ENCODE measurements at regions not wholly inside any gene's neighbourhood (a gene's known extent, or its start where the extent isn't known, plus 50 kb on each side); places are given as distances from the start of the nearest gene placed in this dataset.
"Not testable (repeated sequence)": the region's sequence is repeated elsewhere in the genome, so short reads cannot be mapped to it uniquely, and the experiment has no call there.

DNA sequence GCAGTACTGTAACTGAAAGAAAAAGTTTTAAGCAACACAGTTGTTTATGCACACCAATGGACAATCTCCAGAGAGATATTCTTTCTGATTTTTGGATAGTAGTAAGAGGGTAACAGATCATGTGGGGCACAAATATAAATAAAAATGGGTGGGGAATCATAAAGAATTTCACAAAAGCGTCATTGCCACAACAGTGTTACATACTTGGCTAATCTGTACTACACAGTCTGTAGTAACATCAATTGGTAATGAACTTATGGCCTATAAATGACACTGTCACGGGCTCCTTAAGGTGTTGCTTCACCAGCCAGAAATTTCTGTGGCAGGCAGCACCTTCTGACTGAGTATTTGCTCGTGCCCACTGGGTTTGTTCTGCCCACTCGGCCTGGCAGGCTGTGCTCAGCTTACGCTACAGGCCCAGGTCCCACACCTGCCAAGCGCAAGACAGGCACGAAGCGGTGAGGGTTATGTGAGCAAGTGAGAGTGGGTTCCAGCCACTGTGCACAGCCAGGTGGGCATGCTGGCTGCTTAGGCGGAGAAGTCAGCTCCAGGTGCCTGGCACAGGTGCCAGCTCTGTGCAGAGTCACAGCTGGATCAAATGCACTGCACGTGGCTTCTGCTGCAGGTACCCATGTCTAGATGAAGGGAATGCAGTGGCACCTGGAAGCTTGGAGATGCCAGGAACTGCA is 532.5 kb upstream of the SLC39A10 start:
- DNase-seq = no peak

DNA sequence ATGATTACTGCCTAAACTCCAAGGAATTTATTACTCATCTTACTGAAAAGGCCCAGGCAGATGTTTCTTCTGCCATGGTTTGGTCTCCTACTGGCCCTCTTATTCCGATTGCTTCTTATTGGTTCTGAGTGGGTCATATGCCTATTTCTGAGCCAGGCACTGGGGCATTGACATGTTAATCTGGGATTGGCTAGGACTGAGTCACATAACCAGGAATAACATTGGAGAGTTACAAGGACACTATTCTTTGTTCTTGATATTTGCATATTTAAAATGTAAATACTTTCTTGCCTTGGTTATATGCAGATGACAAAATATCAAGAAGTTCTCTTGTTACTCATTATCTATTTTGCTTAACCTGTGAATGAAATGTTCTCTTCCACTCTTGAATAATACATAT is 534.4 kb upstream of the SLC39A10 start:
- DNase-seq = no peak

GRCh38 chr2:195121341-195121740 is 535.7 kb upstream of the SLC39A10 start:
- no peak for DNase-seq

- DNase-seq = no peak
These were observed 537.8 kb upstream of the SLC39A10 start for GRCh38 chr2:195119231-195119630.

- DNase-seq = no peak
These were observed 538.8 kb upstream of the SLC39A10 start for GRCh38 chr2:195118276-195118675.

DNA sequence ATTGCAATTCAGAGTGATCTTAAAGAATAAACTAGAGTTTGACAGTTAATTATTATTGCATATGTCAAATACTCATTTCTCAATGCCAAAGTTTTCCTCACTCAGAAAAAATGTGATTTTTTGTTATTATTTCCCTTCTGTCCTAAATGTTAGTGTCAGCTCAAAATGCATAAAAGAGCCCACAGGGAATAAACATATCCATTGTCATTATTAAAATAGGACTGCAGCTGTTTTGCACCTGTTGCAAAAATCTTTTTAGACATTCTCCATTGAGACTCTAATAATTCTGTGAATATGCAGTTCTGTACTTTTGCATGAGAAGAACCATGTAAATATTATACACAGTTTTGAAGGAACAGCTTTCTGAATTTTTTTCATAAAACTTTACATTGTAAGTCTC is 540.0 kb upstream of the SLC39A10 start:
- no peak for DNase-seq

- DNase-seq = no peak
These were observed 541.3 kb upstream of the SLC39A10 start for GRCh38 chr2:195115738-195116137.

DNA sequence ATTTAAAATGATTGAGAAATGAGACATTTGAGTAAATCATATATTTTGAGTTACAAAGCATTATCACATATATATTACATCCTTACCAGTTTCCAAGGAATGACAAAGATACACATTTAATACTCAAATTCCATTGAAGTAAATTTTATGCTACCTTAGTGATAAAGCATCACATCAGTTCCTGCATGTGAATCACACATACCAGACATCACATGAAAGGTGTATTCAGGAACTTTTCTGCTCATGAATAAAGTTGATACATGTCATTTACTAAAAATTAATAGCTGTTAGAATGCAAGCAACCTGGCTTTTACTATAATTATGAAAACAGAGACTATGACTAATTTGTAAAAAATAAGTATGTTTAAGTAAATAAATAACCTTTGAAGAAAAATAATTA is 548.8 kb upstream of the SLC39A10 start:
- no peak for DNase-seq

GRCh38 chr2:195106681-195107380 is 550.2 kb upstream of the SLC39A10 start:
- no peak for DNase-seq

- DNase-seq = no peak
These were observed 551.4 kb upstream of the SLC39A10 start for GRCh38 chr2:195105581-195105980.

DNA sequence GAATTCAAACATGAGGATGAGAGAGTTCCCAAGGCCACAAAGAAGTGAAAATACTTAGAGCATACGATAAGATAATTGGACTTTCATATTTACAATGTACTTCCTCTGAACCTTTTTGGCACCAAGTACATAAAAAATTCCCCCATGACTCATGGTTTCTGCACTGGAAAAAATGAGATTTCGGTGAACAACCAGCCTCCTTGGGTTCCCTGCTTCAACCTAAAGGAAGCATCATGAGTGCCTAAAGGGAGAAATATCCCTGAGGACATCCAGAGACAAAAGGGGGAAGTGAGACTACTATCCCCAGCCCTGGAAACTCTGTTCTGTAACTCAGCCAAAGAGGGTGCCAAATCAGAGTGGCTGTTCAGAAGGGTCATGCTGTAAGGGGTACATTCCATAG is 562.7 kb upstream of the SLC39A10 start:
- no peak for DNase-seq

DNA sequence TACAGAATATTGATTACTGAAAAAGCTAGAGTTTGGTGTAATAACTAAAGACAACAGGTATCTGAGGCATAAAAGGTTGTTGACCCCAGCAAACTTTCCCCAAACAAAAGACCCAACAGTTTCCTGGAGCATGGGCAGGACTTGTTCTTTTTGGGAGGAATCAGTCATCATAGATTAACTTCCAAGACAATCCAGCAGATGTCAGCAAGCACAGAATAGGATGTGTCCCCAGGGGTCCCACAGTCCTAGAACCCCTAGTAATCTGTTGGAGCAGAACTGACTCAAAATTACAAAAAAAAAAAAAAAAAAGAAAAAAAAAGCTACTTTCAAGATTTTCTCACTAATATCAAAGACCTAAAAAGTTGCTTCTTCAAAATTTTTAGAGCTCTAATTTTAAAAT is 564.7 kb upstream of the SLC39A10 start:
- no peak for DNase-seq

GRCh38 chr2:195072806-195073205 is 584.2 kb upstream of the SLC39A10 start:
- DNase-seq = not testable (repeated sequence)

DNA sequence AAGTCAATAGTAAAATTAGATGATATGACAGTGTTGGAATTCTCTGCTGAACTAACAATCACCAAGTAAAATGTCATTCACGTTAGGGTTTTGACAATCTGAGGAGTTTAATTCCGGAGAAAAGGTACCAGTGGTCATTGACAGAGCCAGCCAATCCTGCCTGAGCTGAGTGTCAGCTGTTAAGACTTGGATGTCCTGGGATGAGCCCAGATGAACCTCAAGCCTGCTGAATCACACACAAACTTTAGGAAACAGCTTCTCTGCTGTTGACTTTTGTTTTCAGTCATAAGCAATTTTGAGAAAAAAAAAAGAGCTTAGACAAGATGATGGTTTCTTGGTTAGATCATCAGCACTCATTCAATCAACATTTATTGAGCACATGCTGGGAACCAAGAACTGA is 600.0 kb upstream of the SLC39A10 start:
- no peak for DNase-seq

- DNase-seq = no peak
These were observed 601.0 kb upstream of the SLC39A10 start for GRCh38 chr2:195055996-195056395.

- no peak for DNase-seq
These were observed 605.6 kb upstream of the SLC39A10 start for GRCh38 chr2:195051401-195051800.

DNA sequence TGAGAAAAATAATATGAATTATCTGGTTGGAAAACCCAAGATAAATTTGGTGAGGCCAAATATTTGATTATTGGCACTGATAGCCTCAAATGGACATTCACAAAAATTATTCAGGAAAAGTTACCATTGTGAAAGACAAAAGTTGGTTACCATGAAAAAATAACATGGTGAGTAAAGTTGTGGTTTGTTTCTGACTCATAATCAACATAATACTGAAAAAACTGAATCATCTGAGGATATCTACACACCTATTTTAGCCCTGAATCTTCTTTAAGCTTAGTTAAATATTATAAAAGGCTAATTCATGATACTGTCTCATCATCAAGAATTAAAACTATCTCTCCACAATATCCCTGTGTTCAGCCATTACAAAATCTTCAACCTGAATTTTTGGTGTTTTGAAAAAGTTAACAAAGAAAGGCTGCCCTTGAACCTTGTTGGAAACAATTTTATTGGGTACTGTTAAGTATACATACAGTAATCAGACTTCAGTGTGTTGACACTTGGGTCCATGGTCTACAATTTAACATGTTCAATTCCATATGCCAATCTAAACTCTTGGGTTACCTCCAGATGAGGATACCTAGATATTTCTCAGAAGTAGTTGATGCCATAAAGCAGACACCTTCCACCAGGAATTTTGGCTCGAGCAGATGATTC is 607.5 kb upstream of the SLC39A10 start:
- no peak for DNase-seq

DNA sequence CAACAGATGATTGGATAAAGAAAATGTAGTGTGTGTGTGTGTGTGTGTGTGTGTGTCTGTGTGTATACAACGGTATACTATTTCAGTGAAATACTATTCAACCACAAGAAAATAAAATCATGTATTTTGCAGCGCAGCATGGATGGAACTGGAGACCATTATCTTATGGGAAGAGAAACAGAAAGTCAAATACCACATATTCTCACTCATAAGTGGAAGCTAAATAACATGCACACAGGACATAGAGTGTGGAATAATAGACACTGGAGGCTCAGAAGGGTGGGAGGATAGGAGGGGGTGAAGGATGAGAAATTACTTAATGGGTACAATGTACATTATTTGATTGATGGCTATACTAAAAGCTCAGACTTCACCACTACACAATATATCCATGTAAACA is 609.1 kb upstream of the SLC39A10 start:
- no peak for DNase-seq

DNA sequence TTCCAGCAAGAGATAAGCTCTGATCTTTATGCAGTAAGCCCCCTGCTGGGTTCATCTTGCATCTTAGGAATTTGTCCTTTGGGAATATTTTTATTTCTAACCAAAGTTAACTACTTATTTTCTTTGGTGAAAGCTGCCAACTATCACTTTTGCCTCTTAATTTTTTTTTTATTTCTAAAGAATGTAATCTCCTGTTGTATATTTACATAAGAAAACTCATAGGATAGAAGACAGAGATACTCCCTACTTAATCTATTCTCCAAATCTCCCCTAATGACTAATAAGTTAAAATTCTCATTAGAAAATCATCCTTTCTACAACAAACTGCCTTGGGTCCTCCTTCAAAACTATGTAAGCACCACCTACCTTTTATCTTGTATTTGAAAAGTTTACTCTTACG is 612.2 kb upstream of the SLC39A10 start:
- DNase-seq = no peak

DNA sequence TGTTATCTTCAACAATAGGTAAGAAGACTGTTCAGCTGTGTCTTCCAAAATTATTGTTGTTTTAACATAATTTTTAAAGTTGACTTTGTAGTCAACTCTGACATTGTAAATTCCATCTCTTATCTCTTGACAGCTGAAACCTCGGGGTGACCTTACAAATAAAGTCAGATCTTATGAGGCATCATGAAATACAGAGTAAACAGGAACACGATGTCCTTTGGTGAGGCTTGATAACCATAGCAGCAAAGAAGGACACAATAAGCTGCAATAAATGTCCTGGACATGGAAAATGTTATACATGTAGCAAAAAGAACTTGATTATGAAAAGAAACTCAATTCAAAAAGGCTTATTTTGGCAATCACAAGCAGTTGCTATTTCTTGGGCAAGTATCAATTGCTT is 618.9 kb upstream of the SLC39A10 start:
- DNase-seq = no peak

DNA sequence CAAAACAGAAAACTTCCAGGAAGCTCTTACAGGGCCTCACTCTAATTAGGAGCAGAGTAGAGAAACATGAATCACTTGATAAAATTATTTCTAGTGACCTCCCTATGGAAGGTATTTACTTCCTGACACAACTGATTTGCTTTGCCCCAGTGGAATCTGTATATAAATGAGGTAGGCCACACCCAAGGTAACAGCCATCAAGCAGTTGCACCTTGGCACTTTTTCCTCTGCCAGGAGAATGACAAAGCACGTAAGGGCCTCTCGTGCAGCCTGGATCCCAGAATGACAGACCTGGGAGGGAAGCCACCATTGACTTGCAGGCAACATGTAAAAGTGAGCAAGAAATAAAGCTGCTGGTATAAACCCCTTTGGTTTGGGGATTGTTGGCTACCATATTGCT is 620.0 kb upstream of the SLC39A10 start:
- DNase-seq = no peak

DNA sequence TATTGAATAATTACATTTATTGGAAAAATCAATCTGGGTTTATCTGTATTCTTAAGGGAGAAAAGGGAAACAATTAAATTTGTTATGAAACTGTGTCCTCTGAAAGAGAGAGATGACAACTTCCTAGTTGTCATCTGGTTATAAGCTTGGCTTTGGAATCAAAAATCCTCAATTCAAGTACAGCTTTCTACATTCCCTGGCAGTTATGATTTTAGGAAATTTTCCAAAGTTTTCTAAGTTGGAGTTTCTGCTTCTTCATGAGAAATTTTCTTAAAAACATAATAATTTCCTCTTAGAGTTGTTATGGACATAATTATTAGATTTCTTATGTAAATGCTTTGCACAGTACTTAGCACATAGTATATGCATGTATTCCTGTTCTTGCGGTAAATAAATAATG is 625.6 kb upstream of the SLC39A10 start:
- DNase-seq = no peak

GRCh38 chr2:195029804-195030654 is 627.0 kb upstream of the SLC39A10 start:
- DNase-seq = no peak

All from NCI-H2029 treated with DMSO at 0.1 percent for 48 hours (cell line).